ENCODE measurements at regions not wholly inside any gene's neighbourhood (a gene's known extent, or its start where the extent isn't known, plus 50 kb on each side); places are given as distances from the start of the nearest gene placed in this dataset.

DNA sequence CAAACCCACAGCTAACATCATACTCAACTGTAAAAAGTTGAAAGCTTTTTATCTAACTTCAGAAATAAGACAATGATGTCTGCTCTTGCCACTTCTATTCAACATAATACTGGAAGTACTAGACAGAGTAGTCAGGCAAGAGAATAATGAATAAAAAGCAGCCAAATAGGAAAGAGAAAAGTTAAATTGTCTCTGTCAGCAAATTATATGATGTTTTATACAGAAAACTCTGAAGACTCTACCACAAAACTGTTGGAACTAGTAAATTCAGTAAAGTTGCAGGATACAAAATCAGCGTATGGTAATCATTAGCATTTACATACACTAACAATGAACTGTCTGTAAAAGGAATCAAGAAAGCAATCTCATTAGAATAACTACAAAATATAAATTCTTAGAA lies 752.9 kb upstream of the CT83 start:
- no peak for ATAC-seq
- no peaks in the 10 kb centered on the region for H3K27me3 Mint-ChIP-seq
- H3K36me3 Mint-ChIP-seq (ENCODE audit: low read depth), result no peaks in the 10 kb centered on the region
- H3K4me3 Mint-ChIP-seq, result no peak overlapping the region
- CTCF ChIA-PET, result no interaction called here
- H3K27ac Mint-ChIP-seq, result no peak overlapping the region
- no peak for DNase-seq
- POLR2A ChIA-PET, result no interaction called here
- intact Hi-C loops (cut with DNase I, micrococcal nuclease), result no loop called here
- peaks cover 4% of the 10 kb centered on the region for H3K9me3 Mint-ChIP-seq (ENCODE audit: low read depth)
- H3K4me1 Mint-ChIP-seq, result no peaks in the 10 kb centered on the region

DNA sequence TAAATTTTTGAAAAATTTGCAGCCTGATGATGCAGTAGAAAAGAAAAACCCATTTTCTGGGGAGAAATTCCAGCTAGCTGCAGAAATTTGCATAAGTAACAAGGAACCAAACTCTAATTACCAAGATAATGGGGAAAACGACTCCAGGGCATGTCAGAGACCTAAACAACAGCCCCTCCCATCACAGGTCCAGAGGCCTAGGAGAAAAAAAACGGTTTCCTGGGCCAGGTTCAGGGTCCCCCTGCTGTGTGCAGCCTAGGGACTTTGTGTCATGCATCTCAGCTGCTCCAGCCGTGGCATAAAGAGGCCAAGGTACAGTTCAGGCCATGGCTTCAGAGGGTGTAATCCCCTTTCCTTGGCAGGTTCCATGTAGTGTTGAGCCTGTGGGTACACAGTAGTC lies 733.7 kb upstream of the CT83 start:
- Mint-ChIP-seq H3K4me1 (no peaks in the 10 kb centered on the region), H3K27me3 (no peaks in the 10 kb centered on the region), H3K27ac (no peak overlapping the region), H3K36me3 (ENCODE audit: low read depth) (no peaks in the 10 kb centered on the region), H3K4me3 (no peak overlapping the region), H3K9me3 (ENCODE audit: low read depth) (no peaks in the 10 kb centered on the region)
- no peak for ATAC-seq
- POLR2A ChIA-PET, result no interaction called here
- intact Hi-C loops (cut with DNase I, micrococcal nuclease), result no loop called here
- CTCF ChIA-PET, result no interaction called here
- no peak for DNase-seq

DNA sequence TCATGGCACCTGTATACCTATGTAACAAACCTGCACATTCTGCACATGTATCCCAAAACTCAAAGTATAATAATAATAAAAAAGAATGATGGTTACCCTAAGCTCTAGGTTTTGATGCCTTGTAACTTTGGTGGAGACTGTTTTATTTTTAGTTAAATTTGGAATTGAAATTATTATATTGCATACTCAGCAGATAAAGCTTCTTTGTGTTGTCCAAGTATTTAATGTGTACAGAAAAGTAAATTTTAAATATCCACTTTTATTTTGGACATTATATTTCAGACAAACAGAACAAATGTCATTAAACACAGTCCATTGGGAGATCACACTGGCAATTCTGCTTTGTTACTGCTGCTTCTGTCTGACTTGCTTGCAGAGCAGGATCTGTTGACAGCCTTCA lies 684.5 kb upstream of the CT83 start:
- POLR2A ChIA-PET, result no interaction called here

DNA sequence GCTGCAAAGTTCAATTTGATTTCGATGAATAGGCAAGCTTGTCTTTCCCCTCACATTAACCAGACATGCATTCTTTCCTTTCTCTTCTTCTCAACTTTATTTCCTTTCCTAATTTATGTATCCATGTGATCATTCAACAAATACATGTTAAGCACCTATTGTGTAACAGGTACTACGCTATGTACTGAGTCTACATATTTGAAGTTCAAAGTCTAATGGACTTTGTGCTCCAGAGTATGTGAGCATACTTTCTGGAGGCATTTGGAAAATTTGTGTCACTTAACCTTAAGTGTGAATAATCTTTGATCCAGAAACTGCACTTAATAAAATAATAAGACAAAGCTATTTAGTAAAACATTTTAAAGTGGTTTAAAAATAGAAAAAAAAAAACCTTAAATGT lies 675.3 kb upstream of the CT83 start:
- H3K9me3 Mint-ChIP-seq (ENCODE audit: low read depth), result peaks cover 1% of the 10 kb centered on the region
- CTCF ChIA-PET, result no interaction called here
- ATAC-seq (no peak), DNase-seq (no peak)
- no peak overlapping the region for H3K4me3 Mint-ChIP-seq
- H3K27me3 Mint-ChIP-seq, result no peaks in the 10 kb centered on the region
- H3K27ac Mint-ChIP-seq, result no peak overlapping the region
- intact Hi-C loops (cut with DNase I, micrococcal nuclease), result no loop called here
- H3K4me1 Mint-ChIP-seq, result no peaks in the 10 kb centered on the region
- no peaks in the 10 kb centered on the region for H3K36me3 Mint-ChIP-seq (ENCODE audit: low read depth)
- POLR2A ChIA-PET, result no interaction called here

More for the DNA sequence above, 684.5 kb upstream of the CT83 start:
- DNase-seq (no peak), ATAC-seq (no peak)
- Mint-ChIP-seq H3K9me3 (ENCODE audit: low read depth) (peaks cover 2% of the 10 kb centered on the region), H3K27ac (no peak overlapping the region), H3K4me1 (no peaks in the 10 kb centered on the region), H3K27me3 (no peaks in the 10 kb centered on the region), H3K36me3 (ENCODE audit: low read depth) (no peaks in the 10 kb centered on the region), H3K4me3 (no peak overlapping the region)
- intact Hi-C loops (cut with DNase I, micrococcal nuclease), result no loop called here
- CTCF ChIA-PET, result interaction anchor here (0.9 kb wide), 1 partner anchor 67 kb away, joined by 3 read pairs; no protein-coding TSS in a partner anchor

DNA sequence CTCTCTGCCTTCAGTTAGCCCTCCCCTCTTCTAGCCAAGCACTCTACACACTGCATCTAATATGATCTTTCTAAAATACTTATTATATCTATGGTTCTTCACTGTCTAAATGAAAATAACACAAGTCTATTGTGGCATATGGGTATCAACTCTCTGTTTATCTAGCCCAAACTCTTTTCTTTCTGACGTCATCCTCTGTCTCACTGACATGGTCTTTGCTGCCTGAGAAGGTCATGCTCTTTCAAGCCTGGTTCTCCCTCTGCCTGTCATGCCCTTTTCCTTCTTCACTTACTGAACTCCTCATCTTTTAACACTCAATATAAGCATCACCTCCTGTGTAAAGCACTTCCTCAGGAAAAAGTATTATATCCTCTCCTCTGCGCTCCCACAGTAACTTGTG lies 672.2 kb upstream of the CT83 start:
- intact Hi-C loops (cut with DNase I, micrococcal nuclease), result no loop called here
- POLR2A ChIA-PET, result no interaction called here

DNA sequence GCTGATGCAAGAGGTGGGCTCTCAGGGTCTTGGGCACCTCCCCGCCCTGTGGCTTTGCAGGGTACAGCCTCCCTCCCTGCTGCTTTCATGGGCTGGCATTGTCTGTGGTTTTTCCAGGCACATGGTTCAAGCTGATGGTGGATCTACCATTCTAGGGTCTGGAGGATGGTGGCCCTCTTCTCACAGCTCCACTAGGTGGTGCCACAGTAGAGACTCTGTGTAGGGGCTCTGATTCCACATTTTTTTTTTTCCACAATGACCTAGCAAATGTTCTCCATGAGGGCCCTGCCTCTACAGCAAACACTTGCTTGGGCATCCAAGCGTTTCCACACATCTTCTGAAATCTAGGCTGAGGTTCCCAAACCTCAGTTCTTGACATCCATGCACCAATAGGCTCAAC lies 657.9 kb upstream of the CT83 start:
- Mint-ChIP-seq H3K27ac (no peak overlapping the region), H3K4me1 (no peaks in the 10 kb centered on the region), H3K36me3 (ENCODE audit: low read depth) (no peaks in the 10 kb centered on the region), H3K27me3 (no peaks in the 10 kb centered on the region), H3K9me3 (ENCODE audit: low read depth) (peaks cover 2% of the 10 kb centered on the region), H3K4me3 (no peak overlapping the region)
- intact Hi-C loops (cut with DNase I, micrococcal nuclease), result no loop called here
- ATAC-seq, result no peak
- no peak for DNase-seq
- POLR2A ChIA-PET, result no interaction called here
- CTCF ChIA-PET, result no interaction called here

More for the DNA sequence above, 672.2 kb upstream of the CT83 start:
- Mint-ChIP-seq H3K9me3 (ENCODE audit: low read depth) (no peaks in the 10 kb centered on the region), H3K4me1 (no peaks in the 10 kb centered on the region), H3K27ac (no peak overlapping the region), H3K36me3 (ENCODE audit: low read depth) (no peaks in the 10 kb centered on the region), H3K4me3 (no peak overlapping the region), H3K27me3 (no peaks in the 10 kb centered on the region)
- DNase-seq (no peak), ATAC-seq (no peak)
- CTCF ChIA-PET, result no interaction called here

DNA sequence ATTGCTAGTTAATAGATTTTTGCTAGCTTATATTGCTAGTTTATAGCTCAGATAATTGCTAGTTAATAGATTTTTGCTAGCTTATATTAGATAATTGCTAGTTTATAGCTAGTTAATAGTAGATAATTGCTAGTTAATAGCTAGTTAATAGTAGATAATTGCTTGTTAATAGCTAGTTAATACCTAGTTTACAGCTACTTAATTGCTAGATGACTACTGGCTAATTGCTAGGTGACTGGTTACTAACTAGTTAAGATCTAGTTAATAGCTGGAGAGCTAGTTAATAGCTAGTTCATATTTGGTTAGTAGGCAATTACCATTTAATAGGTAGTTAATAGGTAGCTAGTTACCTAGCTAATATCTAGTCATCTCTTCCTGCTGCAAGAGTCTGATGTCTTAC lies 633.8 kb upstream of the CT83 start:
- DNase-seq (no peak), ATAC-seq (no peak)
- H3K4me3 Mint-ChIP-seq, result no peak overlapping the region
- CTCF ChIA-PET, result no interaction called here
- H3K4me1 Mint-ChIP-seq, result no peaks in the 10 kb centered on the region
- no peaks in the 10 kb centered on the region for H3K36me3 Mint-ChIP-seq (ENCODE audit: low read depth)
- H3K27ac Mint-ChIP-seq, result no peak overlapping the region
- POLR2A ChIA-PET, result no interaction called here
- intact Hi-C loops (cut with DNase I, micrococcal nuclease), result no loop called here
- H3K9me3 Mint-ChIP-seq (ENCODE audit: low read depth), result peaks cover 3% of the 10 kb centered on the region
- no peaks in the 10 kb centered on the region for H3K27me3 Mint-ChIP-seq

DNA sequence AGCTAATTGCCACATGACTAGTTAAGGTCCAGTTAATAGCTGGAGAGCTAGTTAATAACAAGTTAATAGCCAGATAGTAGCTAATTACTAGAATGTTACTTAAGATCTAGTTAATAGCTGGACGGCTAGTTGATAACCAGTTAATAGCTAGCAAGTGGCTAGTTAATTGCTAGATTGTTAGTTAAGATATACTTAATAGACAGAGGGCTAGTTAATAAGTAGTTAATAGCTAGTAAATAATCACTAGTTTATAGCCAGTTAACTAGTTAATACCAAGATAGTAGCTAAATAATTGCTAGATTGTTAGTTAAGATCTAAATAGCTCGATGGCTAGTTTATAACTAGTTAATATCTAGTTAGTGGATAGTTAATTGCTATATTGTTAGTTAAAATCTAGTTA lies 632.6 kb upstream of the CT83 start:
- POLR2A ChIA-PET, result no interaction called here
- DNase-seq (no peak), ATAC-seq (no peak)
- Mint-ChIP-seq H3K4me1 (no peaks in the 10 kb centered on the region), H3K27ac (no peak overlapping the region), H3K36me3 (ENCODE audit: low read depth) (no peaks in the 10 kb centered on the region), H3K4me3 (no peak overlapping the region), H3K9me3 (ENCODE audit: low read depth) (peaks cover 3% of the 10 kb centered on the region), H3K27me3 (no peaks in the 10 kb centered on the region)
- CTCF ChIA-PET, result no interaction called here
- intact Hi-C loops (cut with DNase I, micrococcal nuclease), result no loop called here

DNA sequence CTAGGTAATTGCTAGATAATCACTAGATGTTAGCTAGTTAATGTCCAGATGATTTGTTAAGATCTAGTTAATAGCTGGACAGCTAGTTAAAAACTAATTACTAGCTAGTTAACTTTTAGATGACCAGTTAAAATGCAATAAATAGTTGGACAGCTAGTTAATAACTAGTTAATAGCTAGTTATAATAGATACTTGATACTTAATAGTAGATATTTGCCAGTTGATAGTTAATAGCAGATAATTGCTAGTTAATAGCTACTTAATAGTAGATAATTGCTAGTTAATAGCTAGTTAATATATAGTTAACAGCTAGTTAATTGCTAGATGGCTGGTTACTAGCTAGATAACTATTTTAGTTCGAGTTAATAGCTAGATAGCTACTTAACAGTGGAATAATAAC lies 631.4 kb upstream of the CT83 start:
- H3K4me3 Mint-ChIP-seq, result no peak overlapping the region
- no peaks in the 10 kb centered on the region for H3K4me1 Mint-ChIP-seq
- no peak for DNase-seq
- POLR2A ChIA-PET, result no interaction called here
- H3K36me3 Mint-ChIP-seq (ENCODE audit: low read depth), result no peaks in the 10 kb centered on the region
- CTCF ChIA-PET, result no interaction called here
- intact Hi-C loops (cut with DNase I, micrococcal nuclease), result no loop called here
- peaks cover 3% of the 10 kb centered on the region for H3K9me3 Mint-ChIP-seq (ENCODE audit: low read depth)
- H3K27ac Mint-ChIP-seq, result no peak overlapping the region
- H3K27me3 Mint-ChIP-seq, result no peaks in the 10 kb centered on the region
- ATAC-seq, result no peak

DNA sequence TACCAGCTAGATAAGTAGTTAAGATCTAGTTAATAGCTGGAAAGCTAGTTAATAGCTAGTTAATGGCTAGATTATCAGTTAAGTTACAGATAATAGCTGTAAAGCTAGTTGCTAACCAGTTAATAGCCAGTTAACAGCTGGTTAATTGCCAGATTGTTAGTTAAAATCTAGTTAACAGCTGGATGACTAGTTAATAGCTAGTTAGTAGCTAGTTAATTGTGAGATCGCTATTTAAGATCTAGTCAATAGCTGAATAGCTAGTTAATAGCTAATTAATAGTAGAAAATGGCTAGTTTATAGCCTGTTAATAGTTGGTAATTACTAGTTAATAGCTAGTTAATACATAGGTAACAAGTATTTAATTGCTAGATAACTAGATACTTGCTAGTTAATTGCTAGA lies 630.5 kb upstream of the CT83 start:
- H3K4me3 Mint-ChIP-seq, result no peak overlapping the region
- ATAC-seq, result no peak
- H3K27me3 Mint-ChIP-seq, result no peaks in the 10 kb centered on the region
- no peaks in the 10 kb centered on the region for H3K4me1 Mint-ChIP-seq
- CTCF ChIA-PET, result no interaction called here
- intact Hi-C loops (cut with DNase I, micrococcal nuclease), result no loop called here
- POLR2A ChIA-PET, result no interaction called here
- H3K36me3 Mint-ChIP-seq (ENCODE audit: low read depth), result no peaks in the 10 kb centered on the region
- no peak for DNase-seq
- H3K9me3 Mint-ChIP-seq (ENCODE audit: low read depth), result peaks cover 3% of the 10 kb centered on the region
- H3K27ac Mint-ChIP-seq, result no peak overlapping the region

DNA sequence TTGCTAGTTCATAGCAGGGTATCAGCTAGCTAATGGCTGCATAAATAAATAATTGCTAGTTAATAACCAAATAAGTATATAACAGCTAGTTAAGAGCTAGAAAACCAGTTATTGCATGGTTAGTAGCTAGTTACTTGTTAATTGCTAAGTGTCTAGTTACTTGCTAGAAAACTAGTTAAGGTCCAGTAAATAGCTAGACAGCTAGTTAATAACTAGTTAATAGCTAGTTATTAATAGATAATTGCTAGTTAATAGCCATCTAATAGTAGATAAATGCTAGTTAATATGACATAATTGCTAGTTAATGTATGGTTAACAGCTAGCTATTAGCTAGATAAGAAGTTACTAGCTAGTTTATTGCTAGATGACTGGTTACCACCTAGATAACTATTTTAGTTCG lies 629.9 kb upstream of the CT83 start:
- no peak overlapping the region for H3K4me3 Mint-ChIP-seq
- ChIA-PET CTCF (no interaction called here), POLR2A (no interaction called here)
- H3K27ac Mint-ChIP-seq, result no peak overlapping the region
- intact Hi-C loops (cut with DNase I, micrococcal nuclease), result no loop called here
- ATAC-seq (no peak), DNase-seq (no peak)
- no peaks in the 10 kb centered on the region for H3K36me3 Mint-ChIP-seq (ENCODE audit: low read depth)
- H3K4me1 Mint-ChIP-seq, result no peaks in the 10 kb centered on the region
- H3K9me3 Mint-ChIP-seq (ENCODE audit: low read depth), result peaks cover 3% of the 10 kb centered on the region
- no peaks in the 10 kb centered on the region for H3K27me3 Mint-ChIP-seq

DNA sequence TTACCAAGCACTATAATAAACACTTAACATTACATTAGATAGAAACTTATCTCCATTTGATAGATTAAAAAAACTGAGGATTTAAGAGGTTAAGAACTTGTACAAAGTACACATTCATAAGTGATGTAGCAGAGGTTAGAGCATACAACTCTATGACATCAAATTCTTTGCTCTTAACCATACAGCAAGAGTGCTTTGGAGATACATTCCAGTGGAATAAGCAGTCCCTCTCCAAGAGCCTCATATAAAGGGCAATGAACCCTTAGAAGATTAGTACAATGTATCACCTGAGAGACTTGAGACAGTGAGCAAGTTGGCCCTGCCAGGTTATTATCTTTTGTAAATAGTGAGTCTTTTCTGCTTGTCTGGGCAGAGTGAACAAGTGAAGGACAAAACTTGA lies 600.4 kb upstream of the CT83 start:
- ATAC-seq (no peak), DNase-seq (no peak)
- Mint-ChIP-seq H3K4me3 (no peak overlapping the region), H3K27ac (no peak overlapping the region), H3K9me3 (ENCODE audit: low read depth) (no peaks in the 10 kb centered on the region), H3K27me3 (no peaks in the 10 kb centered on the region), H3K4me1 (no peaks in the 10 kb centered on the region), H3K36me3 (ENCODE audit: low read depth) (no peaks in the 10 kb centered on the region)
- intact Hi-C loops (cut with DNase I, micrococcal nuclease), result no loop called here
- POLR2A ChIA-PET, result no interaction called here
- CTCF ChIA-PET, result no interaction called here

DNA sequence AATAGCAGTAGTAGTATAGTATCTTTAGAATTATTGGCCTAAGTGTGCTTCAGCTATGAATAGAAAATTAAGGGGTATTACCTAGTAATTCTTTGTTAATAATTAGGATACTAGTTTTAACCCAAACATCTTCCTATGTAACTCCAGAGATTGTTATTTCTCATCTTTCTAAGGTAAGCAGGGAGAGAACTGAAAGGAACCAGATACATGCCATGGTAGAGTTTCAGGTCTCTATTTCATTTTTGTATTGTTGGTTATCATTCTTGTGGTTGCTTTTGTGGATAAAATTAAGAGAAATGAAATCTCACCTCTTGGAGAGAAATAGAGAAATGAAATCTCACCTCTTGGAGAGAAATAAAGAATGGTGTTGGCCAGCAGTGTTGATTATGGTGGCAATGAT lies 597.1 kb upstream of the CT83 start:
- no peak for ATAC-seq
- Mint-ChIP-seq H3K9me3 (ENCODE audit: low read depth) (no peaks in the 10 kb centered on the region), H3K4me1 (no peaks in the 10 kb centered on the region), H3K27ac (no peak overlapping the region), H3K4me3 (no peak overlapping the region), H3K27me3 (no peaks in the 10 kb centered on the region), H3K36me3 (ENCODE audit: low read depth) (no peaks in the 10 kb centered on the region)
- intact Hi-C loops (cut with DNase I, micrococcal nuclease), result no loop called here
- CTCF ChIA-PET, result no interaction called here
- POLR2A ChIA-PET, result no interaction called here
- no peak for DNase-seq

Measured in activated CD4-positive, alpha-beta T cell treated with anti-CD3 and anti-CD28 coated beads for 36 hours (primary cell).